GM19395 (cell line): ENCODE measurements at regions not wholly inside any gene's neighbourhood (a gene's known extent, or its start where the extent isn't known, plus 50 kb on each side); places are given as distances from the start of the nearest gene placed in this dataset.

ENCODE experiments used
- ATAC-seq: cut with Tn5 transposase; IDR thresholded peaks from one replicate; pipeline ENCODE4 v1.9.1; 2021; ENCODE audit warnings: mild to moderate bottlenecking, moderate library complexity; ENCODE audit not compliant: unreplicated experiment

- ATAC-seq = no peak
Observed at GRCh38 chr4:147303873-147304229, 177.0 kb upstream of the EDNRA start.

GRCh38 chr4:147307896-147308674 is 172.8 kb upstream of the EDNRA start:
- no peak for ATAC-seq

GRCh38 chr4:147309434-147309833 is 171.5 kb upstream of the EDNRA start:
- ATAC-seq = no peak

- ATAC-seq = no peak
Observed at GRCh38 chr4:147310312-147310711, 170.6 kb upstream of the EDNRA start.

- no peak for ATAC-seq
Observed at GRCh38 chr4:147311956-147312355, 168.9 kb upstream of the EDNRA start.

- ATAC-seq = no peak
Observed at GRCh38 chr4:147312376-147313046, 168.4 kb upstream of the EDNRA start.

- ATAC-seq = no peak
Observed at GRCh38 chr4:147313108-147313507, 167.8 kb upstream of the EDNRA start.

GRCh38 chr4:147318586-147318985 is 162.3 kb upstream of the EDNRA start:
- no peak for ATAC-seq

- no peak for ATAC-seq
Observed at GRCh38 chr4:147325571-147325981, 155.3 kb upstream of the EDNRA start.

- no peak for ATAC-seq
Observed at GRCh38 chr4:147326591-147326990, 154.3 kb upstream of the EDNRA start.

GRCh38 chr4:147327322-147327721 is 153.6 kb upstream of the EDNRA start:
- no peak for ATAC-seq

GRCh38 chr4:147328189-147328588 is 152.7 kb upstream of the EDNRA start:
- no peak for ATAC-seq

GRCh38 chr4:147328756-147329446 is 152.0 kb upstream of the EDNRA start:
- no peak for ATAC-seq

- no peak for ATAC-seq
Observed at GRCh38 chr4:147332091-147332490, 148.8 kb upstream of the EDNRA start.

GRCh38 chr4:147334478-147334877 is 146.4 kb upstream of the EDNRA start:
- ATAC-seq = no peak

- ATAC-seq = no peak
Observed at GRCh38 chr4:147335183-147335582, 145.7 kb upstream of the EDNRA start.

GRCh38 chr4:147336252-147336651 is 144.6 kb upstream of the EDNRA start:
- ATAC-seq = no peak

- ATAC-seq = no peak
Observed at GRCh38 chr4:147339100-147339499, 141.8 kb upstream of the EDNRA start.

- ATAC-seq = no peak
Observed at GRCh38 chr4:147340111-147340510, 140.8 kb upstream of the EDNRA start.

- no peak for ATAC-seq
Observed at GRCh38 chr4:147340591-147341120, 140.2 kb upstream of the EDNRA start.

GRCh38 chr4:147343692-147344091 is 137.2 kb upstream of the EDNRA start:
- no peak for ATAC-seq

- ATAC-seq = no peak
Observed at GRCh38 chr4:147345662-147346061, 135.2 kb upstream of the EDNRA start.
